Osteoblast (primary cell): ENCODE measurements at regions not wholly inside any gene's neighbourhood (a gene's known extent, or its start where the extent isn't known, plus 50 kb on each side); places are given as distances from the start of the nearest gene placed in this dataset.

ENCODE experiments used
- DNase-seq: peaks from one replicate; pipeline ENCODE4 v3.0.0; 2011; ENCODE audit warnings: low spot score, mixed read lengths; ENCODE audit not compliant: insufficient read length; ENCODE audit errors: missing footprints
- H2AFZ ChIP-seq: 2 replicates; pipeline ENCODE4 v1.6.0; 2011; ENCODE audit warnings: mild to moderate bottlenecking, low read length
- H3K27ac ChIP-seq: 2 replicates; pipeline ENCODE4 v1.5.1; 2011; ENCODE audit warnings: mild to moderate bottlenecking, low read depth, low read length, moderate library complexity
- H3K27me3 ChIP-seq: 2 replicates; pipeline ENCODE4 v1.6.0; 2012; ENCODE audit warnings: mild to moderate bottlenecking, control low read depth, inconsistent platforms, low read length, moderate library complexity; ENCODE audit not compliant: insufficient read depth
- H3K36me3 ChIP-seq: 2 replicates; pipeline ENCODE4 v1.5.1; 2011; ENCODE audit warnings: mild to moderate bottlenecking, low read length, control low read depth, moderate library complexity; ENCODE audit not compliant: insufficient read depth
- H3K4me1 ChIP-seq: 2 replicates; pipeline ENCODE4 v1.5.1; 2011; ENCODE audit warnings: mild to moderate bottlenecking, low read length, control low read depth, moderate library complexity; ENCODE audit not compliant: insufficient read depth
- H3K4me2 ChIP-seq: 2 replicates; pipeline ENCODE4 v1.6.0; 2011; ENCODE audit warnings: mild to moderate bottlenecking, low read length; ENCODE audit not compliant: insufficient read depth
- H3K4me3 ChIP-seq: fragments of 200-600 bp; sonication (generic); 3 replicates; pipeline ENCODE4 v1.5.1; 2012; ENCODE audit warnings: mild to moderate bottlenecking, low read length, inconsistent platforms; ENCODE audit not compliant: insufficient read depth
- H3K79me2 ChIP-seq: 2 replicates; pipeline ENCODE4 v1.6.0; 2012; ENCODE audit warnings: mild to moderate bottlenecking, low read length, control low read depth, inconsistent platforms; ENCODE audit not compliant: insufficient read depth
- H3K9me3 ChIP-seq: 2 replicates; pipeline ENCODE4 v1.5.1; 2011; ENCODE audit warnings: low read depth, low read length, control low read depth
- H4K20me1 ChIP-seq: 2 replicates; pipeline ENCODE4 v1.6.0; 2012; ENCODE audit warnings: mild to moderate bottlenecking, low read length, control low read depth; ENCODE audit not compliant: insufficient read depth
- CTCF ChIP-seq: IDR thresholded peaks from 2 replicates; pipeline ENCODE4 v1.5.1; 2011; ENCODE audit warnings: mild to moderate bottlenecking, low read depth, low read length, moderate library complexity; ENCODE audit errors: extremely low read depth

DNA sequence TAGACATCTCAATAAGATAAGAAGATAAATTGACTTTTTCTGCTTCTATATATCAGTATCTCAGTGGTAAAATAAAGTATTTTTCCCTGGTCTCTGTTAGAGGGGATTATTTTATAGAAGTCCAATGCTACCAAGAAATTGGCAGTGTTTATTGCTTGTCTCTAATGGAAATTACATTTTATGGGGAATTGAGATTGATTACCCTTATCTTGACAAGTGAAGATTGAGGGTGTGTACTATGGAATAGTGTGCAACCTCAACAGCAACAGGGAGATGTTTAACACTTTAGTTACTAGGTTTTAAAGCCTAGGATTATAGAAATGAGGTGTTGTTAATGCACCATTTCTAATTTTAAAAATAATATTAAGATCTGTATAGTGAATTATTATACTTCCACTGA, 154.8 kb upstream of the ROBO1 start:
- Histone ChIP-seq H4K20me1 (no peaks in the 10 kb centered on the region), H3K27ac (no peak overlapping the region), H3K9me3 (peaks cover 2% of the 10 kb centered on the region), H3K4me1 (no peaks in the 10 kb centered on the region), H3K4me2 (no peak overlapping the region), H3K36me3 (no peaks in the 10 kb centered on the region), H3K4me3 (no peak overlapping the region), H3K27me3 (no peaks in the 10 kb centered on the region), H3K79me2 (no peaks in the 10 kb centered on the region), H2AFZ (no peak overlapping the region)
- DNase-seq, result no peak
- TF ChIP-seq CTCF, result no peak

DNA sequence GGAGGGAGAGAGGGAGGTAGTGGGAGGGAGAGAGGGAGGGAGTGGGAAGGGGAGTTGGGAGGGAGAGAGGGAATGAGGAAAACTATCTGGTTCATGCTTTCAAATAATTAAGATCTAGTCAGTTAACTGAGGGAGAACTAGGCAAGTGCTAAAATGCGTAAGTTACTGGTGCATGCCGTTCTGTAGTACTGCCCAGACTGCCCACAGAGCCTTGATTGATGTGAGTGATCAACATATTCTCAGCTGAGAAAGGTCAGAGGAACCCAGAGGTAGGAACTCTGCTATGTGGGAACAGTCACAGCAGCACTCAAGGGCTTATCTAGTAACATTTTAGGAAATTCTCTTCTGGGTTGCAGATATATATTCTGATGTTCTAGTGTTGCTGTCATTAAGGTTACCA, 149.8 kb upstream of the ROBO1 start:
- Histone ChIP-seq H4K20me1 (no peaks in the 10 kb centered on the region), H2AFZ (no peak overlapping the region), H3K4me3 (no peak overlapping the region), H3K36me3 (no peaks in the 10 kb centered on the region), H3K4me1 (no peaks in the 10 kb centered on the region), H3K4me2 (no peak overlapping the region), H3K9me3 (peaks cover 4% of the 10 kb centered on the region), H3K27ac (no peak overlapping the region), H3K27me3 (no peaks in the 10 kb centered on the region), H3K79me2 (no peaks in the 10 kb centered on the region)
- TF ChIP-seq CTCF, result no peak
- DNase-seq, result no peak

GRCh38 chr3:79910337-79910736, 142.5 kb upstream of the ROBO1 start:
- Histone ChIP-seq H3K79me2 (no peaks in the 10 kb centered on the region), H3K4me1 (no peaks in the 10 kb centered on the region), H3K27ac (no peak overlapping the region), H3K9me3 (peaks cover 2% of the 10 kb centered on the region), H3K4me2 (no peak overlapping the region), H3K27me3 (no peaks in the 10 kb centered on the region), H3K4me3 (no peak overlapping the region), H3K36me3 (no peaks in the 10 kb centered on the region), H2AFZ (no peak overlapping the region), H4K20me1 (no peaks in the 10 kb centered on the region)
- TF ChIP-seq CTCF, result no peak
- DNase-seq, result no peak

DNA sequence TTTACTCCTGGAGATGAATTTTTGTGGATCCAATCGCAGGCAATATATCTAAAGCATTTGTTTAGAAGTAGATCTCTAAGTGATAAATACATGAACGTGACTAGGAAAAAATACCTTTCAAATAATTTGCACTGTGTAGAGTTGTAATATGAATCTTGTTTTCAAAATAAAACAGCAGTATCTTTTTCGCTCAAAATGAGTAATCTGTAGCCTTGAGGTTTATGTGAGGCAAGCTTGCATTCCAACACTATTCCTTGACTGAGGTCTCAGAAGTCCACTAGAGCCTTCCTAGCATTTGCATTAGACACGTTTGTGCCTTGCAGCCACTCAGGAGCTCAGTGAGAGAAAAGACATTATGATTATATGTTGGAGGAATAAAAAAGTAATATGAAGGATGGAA, 138.3 kb upstream of the ROBO1 start:
- Histone ChIP-seq H3K9me3 (no peaks in the 10 kb centered on the region), H3K4me3 (no peak overlapping the region), H3K27ac (no peak overlapping the region), H4K20me1 (no peaks in the 10 kb centered on the region), H3K36me3 (no peaks in the 10 kb centered on the region), H3K4me2 (no peak overlapping the region), H2AFZ (no peak overlapping the region), H3K27me3 (no peaks in the 10 kb centered on the region), H3K79me2 (no peaks in the 10 kb centered on the region), H3K4me1 (no peaks in the 10 kb centered on the region)
- DNase-seq, result no peak
- TF ChIP-seq CTCF, result no peak
